AG10803 (cell line): ENCODE measurements at regions not wholly inside any gene's neighbourhood (a gene's known extent, or its start where the extent isn't known, plus 50 kb on each side); places are given as distances from the start of the nearest gene placed in this dataset.
A peak's percentile ranks its signal among the peaks of the same experiment; 100 is the strongest.
"Not testable (repeated sequence)": the region's sequence is repeated elsewhere in the genome, so short reads cannot be mapped to it uniquely, and the experiment has no call there.

Experiments used
- DNase-seq: peaks from one replicate; pipeline ENCODE4 v3.0.0; 2010; ENCODE audit warnings: low read depth
- H3K4me3 ChIP-seq: 2 replicates; pipeline ENCODE4 v1.5.1; 2011; ENCODE audit warnings: mild to moderate bottlenecking, low read length, control low read depth
- TF ChIP-seq, protein P1 (sequence below): conservative IDR thresholded peaks from 2 replicates; pipeline ENCODE4 v1.5.1; 2011; ENCODE audit warnings: mild to moderate bottlenecking, low read length, control low read depth, inconsistent platforms

- DNase-seq = no peak
- TF ChIP-seq, protein P1, sequence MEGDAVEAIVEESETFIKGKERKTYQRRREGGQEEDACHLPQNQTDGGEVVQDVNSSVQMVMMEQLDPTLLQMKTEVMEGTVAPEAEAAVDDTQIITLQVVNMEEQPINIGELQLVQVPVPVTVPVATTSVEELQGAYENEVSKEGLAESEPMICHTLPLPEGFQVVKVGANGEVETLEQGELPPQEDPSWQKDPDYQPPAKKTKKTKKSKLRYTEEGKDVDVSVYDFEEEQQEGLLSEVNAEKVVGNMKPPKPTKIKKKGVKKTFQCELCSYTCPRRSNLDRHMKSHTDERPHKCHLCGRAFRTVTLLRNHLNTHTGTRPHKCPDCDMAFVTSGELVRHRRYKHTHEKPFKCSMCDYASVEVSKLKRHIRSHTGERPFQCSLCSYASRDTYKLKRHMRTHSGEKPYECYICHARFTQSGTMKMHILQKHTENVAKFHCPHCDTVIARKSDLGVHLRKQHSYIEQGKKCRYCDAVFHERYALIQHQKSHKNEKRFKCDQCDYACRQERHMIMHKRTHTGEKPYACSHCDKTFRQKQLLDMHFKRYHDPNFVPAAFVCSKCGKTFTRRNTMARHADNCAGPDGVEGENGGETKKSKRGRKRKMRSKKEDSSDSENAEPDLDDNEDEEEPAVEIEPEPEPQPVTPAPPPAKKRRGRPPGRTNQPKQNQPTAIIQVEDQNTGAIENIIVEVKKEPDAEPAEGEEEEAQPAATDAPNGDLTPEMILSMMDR = no peak
- H3K4me3 ChIP-seq = no peak overlapping the region
These were observed 293.9 kb upstream of the PROK2 start for GRCh38 chr3:72078676-72079368.

DNA sequence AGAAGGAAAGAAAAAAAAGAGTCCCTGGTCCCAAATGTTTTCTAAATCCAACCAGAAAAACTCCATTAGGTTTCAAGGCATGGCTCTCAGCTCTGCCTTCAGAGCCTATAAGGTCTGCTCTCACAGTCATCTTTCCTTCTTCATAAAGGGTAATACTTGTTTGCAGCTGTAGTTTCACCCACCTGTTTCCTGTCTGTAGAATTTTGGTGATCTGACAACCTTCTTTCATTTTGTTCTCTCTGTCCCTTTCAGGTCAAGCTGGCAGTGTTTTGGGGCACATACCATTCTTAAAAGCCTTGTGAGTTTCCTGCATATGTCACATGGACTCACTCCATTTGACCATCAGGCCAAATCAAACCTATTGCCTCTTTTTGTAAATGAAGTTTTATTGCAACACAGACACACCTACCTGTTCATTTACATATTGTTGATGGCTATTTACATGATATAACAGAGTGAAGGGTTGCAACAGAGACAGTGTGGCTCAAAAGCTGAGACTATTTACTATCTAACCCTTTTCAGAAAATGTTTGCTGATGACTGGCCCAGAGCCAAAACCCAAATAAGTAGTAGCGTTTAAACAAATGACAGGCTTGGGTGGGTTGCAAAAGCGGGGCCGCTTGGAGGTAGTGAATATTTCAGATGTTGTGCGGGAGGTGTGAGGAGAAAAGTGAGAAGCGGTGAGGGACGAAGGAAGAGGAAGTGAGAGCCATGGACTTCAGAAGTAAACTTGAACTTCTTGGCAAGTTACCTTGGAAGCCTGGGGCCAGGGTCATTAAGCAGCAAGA, 292.7 kb upstream of the PROK2 start:
- TF ChIP-seq, protein P1 = no peak
- DNase-seq = no peak
- H3K4me3 ChIP-seq = no peak overlapping the region

- DNase-seq, H3K4me3 ChIP-seq: not testable (repeated sequence)
These were observed 290.9 kb upstream of the PROK2 start for GRCh38 chr3:72075848-72076247.

DNA sequence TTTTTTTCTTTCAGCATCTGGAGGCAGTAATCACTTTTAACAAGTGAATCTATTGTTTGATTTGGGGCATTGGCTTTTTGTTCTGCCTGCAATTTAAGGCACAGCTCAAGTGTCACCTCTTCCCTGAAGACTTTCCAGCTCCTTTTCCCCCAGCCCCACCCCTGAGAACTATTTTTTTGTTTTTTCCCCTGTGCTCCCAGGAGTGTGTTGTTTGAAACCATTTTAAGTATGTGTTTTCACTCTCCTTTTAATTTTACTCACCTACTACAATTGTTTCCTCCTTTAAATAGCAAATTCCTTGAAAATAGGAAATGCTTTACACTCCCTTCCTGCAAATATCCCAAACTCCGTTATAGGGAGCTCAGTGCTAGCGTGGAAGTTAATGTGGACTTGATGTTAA, 286.7 kb upstream of the PROK2 start:
- H3K4me3 ChIP-seq = no peak overlapping the region
- DNase-seq = no peak
- TF ChIP-seq, protein P1 = no peak

GRCh38 chr3:72070005-72070404, 285.1 kb upstream of the PROK2 start:
- TF ChIP-seq, protein P1 = no peak
- no peak overlapping the region for H3K4me3 ChIP-seq
- DNase-seq = no peak

GRCh38 chr3:72069543-72069942, 284.6 kb upstream of the PROK2 start:
- no peak overlapping the region for H3K4me3 ChIP-seq
- no peak for DNase-seq
- TF ChIP-seq, protein P1 = no peak

GRCh38 chr3:72068621-72069020, 283.7 kb upstream of the PROK2 start:
- peak; percentile 23 for DNase-seq
- no peak overlapping the region for H3K4me3 ChIP-seq
- TF ChIP-seq, protein P1 = no peak
